ENCODE measurements at regions not wholly inside any gene's neighbourhood (a gene's known extent, or its start where the extent isn't known, plus 50 kb on each side); places are given as distances from the start of the nearest gene placed in this dataset.

DNA sequence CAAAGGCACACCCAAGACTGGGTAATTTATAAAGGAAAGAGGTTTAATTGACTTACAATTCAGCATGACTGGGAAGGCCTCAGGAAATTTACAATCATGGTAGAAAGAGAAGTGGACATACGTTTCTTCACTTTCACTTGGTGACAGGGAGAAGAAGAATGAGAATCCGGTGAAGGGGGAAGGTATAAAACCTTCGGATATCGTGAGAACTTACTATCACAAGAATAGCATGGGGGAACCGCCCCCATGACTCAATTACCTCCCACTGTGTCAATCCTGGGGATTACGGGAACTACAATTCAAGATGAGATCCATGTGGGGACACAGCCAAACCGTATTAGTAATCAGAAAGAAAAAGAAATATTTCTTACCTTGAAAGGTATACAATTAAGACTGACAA lies 782.9 kb upstream of the HS3ST1 start:
- no peak overlapping the region for H2AFZ ChIP-seq (ENCODE audit: insufficient read depth, low read depth, low read length, poor library complexity, severe bottlenecking)
- intact Hi-C loops (cut with micrococcal nuclease): no loop called here
- H3K4me3 ChIP-seq (replicated peaks in 1 of 3; ENCODE audit: low read depth in 2 of 3, low read length in 3 of 3): no peak overlapping the region
- no peaks in the 10 kb centered on the region for H3K4me1 ChIP-seq (ENCODE audit: control insufficient read depth in 1 of 2, insufficient read depth in 2 of 2, low read length in 2 of 2)
- H3K9me3 Mint-ChIP-seq: peaks cover 0 to 6% (median 0%) of the 10 kb centered on the region in 7 donors
- no peak overlapping the region for H3K27ac Mint-ChIP-seq
- WGBS (ENCODE audit: insufficient coverage): no CpG with 5 or more reads among the region's 7 CpGs
- H3K9ac ChIP-seq (ENCODE audit: insufficient read depth, low read length, poor library complexity, severe bottlenecking): no peak overlapping the region
- peaks cover 0 to 3% (median 0%) of the 10 kb centered on the region in 3 donors for H3K27me3 Mint-ChIP-seq (ENCODE audit: low read depth in 3 of 3)
- no peaks in the 10 kb centered on the region for H3K79me2 ChIP-seq (ENCODE audit: insufficient read depth, low read length)
- TF ChIP-seq, protein P1, sequence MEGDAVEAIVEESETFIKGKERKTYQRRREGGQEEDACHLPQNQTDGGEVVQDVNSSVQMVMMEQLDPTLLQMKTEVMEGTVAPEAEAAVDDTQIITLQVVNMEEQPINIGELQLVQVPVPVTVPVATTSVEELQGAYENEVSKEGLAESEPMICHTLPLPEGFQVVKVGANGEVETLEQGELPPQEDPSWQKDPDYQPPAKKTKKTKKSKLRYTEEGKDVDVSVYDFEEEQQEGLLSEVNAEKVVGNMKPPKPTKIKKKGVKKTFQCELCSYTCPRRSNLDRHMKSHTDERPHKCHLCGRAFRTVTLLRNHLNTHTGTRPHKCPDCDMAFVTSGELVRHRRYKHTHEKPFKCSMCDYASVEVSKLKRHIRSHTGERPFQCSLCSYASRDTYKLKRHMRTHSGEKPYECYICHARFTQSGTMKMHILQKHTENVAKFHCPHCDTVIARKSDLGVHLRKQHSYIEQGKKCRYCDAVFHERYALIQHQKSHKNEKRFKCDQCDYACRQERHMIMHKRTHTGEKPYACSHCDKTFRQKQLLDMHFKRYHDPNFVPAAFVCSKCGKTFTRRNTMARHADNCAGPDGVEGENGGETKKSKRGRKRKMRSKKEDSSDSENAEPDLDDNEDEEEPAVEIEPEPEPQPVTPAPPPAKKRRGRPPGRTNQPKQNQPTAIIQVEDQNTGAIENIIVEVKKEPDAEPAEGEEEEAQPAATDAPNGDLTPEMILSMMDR (IDR thresholded peaks at IDR 0.05): no peak
- no peaks in the 10 kb centered on the region for H3K36me3 ChIP-seq (replicated peaks in 1 of 2; ENCODE audit: control insufficient read depth in 1 of 2, insufficient read depth in 2 of 2, low read length in 2 of 2)
- no peak overlapping the region for H3K4me3 Mint-ChIP-seq
- no peaks in the 10 kb centered on the region for H4K20me1 ChIP-seq (ENCODE audit: insufficient read depth, low read length)
- H3K27me3 ChIP-seq (ENCODE audit: control insufficient read depth in 2 of 2, insufficient read depth in 2 of 2, low read length in 2 of 2): no peaks in the 10 kb centered on the region
- no peaks in the 10 kb centered on the region for H3K4me1 Mint-ChIP-seq
- DNase-seq: no peak
- H3K27ac ChIP-seq (ENCODE audit: low read depth in 1 of 2, low read length in 2 of 2): no peak overlapping the region
- no peaks in the 10 kb centered on the region for H3K36me3 Mint-ChIP-seq
- no peak overlapping the region for H3K4me2 ChIP-seq (replicated peaks; ENCODE audit: extremely low read depth, low read length, poor library complexity, severe bottlenecking)
- H3K9me3 ChIP-seq (replicated peaks in 1 of 2; ENCODE audit: control insufficient read depth in 1 of 2, insufficient read depth in 1 of 2, low read length in 2 of 2): no peaks in the 10 kb centered on the region

DNA sequence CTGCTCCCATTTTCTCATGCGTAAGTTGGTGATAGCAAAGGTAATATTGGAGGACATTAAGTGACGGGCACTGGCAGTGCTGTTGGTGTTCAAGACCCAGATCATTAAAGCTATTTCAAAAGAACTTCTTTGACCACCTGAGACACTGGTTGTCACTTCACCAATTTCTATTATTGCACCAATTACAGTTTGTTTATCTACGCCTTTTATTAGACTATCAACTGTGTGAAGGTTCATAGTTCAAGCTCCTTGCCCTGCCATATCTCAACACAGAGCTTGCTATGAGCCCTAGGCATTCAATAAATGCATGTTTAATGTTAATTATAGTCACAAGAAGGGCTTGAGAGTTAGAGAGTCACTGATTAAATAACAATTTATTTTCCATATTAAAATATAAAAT lies 778.7 kb upstream of the HS3ST1 start:
- Histone ChIP-seq H3K4me3 (replicated peaks in 1 of 3; ENCODE audit: low read depth in 2 of 3, low read length in 3 of 3) (no peak overlapping the region), H3K79me2 (ENCODE audit: insufficient read depth, low read length) (no peaks in the 10 kb centered on the region), H3K4me1 (ENCODE audit: control insufficient read depth in 1 of 2, insufficient read depth in 2 of 2, low read length in 2 of 2) (no peaks in the 10 kb centered on the region), H3K9ac (ENCODE audit: insufficient read depth, low read length, poor library complexity, severe bottlenecking) (no peak overlapping the region), H2AFZ (ENCODE audit: insufficient read depth, low read depth, low read length, poor library complexity, severe bottlenecking) (no peak overlapping the region), H4K20me1 (ENCODE audit: insufficient read depth, low read length) (no peaks in the 10 kb centered on the region), H3K27ac (ENCODE audit: low read depth in 1 of 2, low read length in 2 of 2) (no peak overlapping the region), H3K9me3 (replicated peaks in 1 of 2; ENCODE audit: control insufficient read depth in 1 of 2, insufficient read depth in 1 of 2, low read length in 2 of 2) (no peaks in the 10 kb centered on the region), H3K4me2 (replicated peaks; ENCODE audit: extremely low read depth, low read length, poor library complexity, severe bottlenecking) (no peak overlapping the region), H3K27me3 (ENCODE audit: control insufficient read depth in 2 of 2, insufficient read depth in 2 of 2, low read length in 2 of 2) (no peaks in the 10 kb centered on the region), H3K36me3 (replicated peaks in 1 of 2; ENCODE audit: control insufficient read depth in 1 of 2, insufficient read depth in 2 of 2, low read length in 2 of 2) (no peaks in the 10 kb centered on the region)
- TF ChIP-seq, protein P1 (IDR thresholded peaks at IDR 0.05): no peak
- H3K4me3 Mint-ChIP-seq: no peak overlapping the region
- intact Hi-C loops (cut with micrococcal nuclease): no loop called here
- H3K36me3 Mint-ChIP-seq: no peaks in the 10 kb centered on the region
- H3K27ac Mint-ChIP-seq: no peak overlapping the region
- WGBS (ENCODE audit: insufficient coverage): no CpG with 5 or more reads among the region's 3 CpGs
- H3K9me3 Mint-ChIP-seq: peaks cover 0 to 4% (median 0%) of the 10 kb centered on the region in 7 donors
- H3K27me3 Mint-ChIP-seq (ENCODE audit: low read depth in 3 of 3): peaks cover 0 to 3% (median 0%) of the 10 kb centered on the region in 3 donors
- no peak for DNase-seq
- H3K4me1 Mint-ChIP-seq: no peaks in the 10 kb centered on the region
